Astrocyte of the cerebellum (primary cell): ENCODE measurements at regions not wholly inside any gene's neighbourhood (a gene's known extent, or its start where the extent isn't known, plus 50 kb on each side); places are given as distances from the start of the nearest gene placed in this dataset.

Experiments
- DNase-seq: peaks from one replicate; pipeline ENCODE4 v3.0.0-alpha.2; 2011; ENCODE audit warnings: low read depth
- H3K4me3 ChIP-seq: 2 replicates; pipeline ENCODE4 v1.5.1; 2011; ENCODE audit warnings: mild to moderate bottlenecking, low read depth, low read length, moderate library complexity
- in situ Hi-C: cut with HindIII; loops from 2 replicates; pipeline ENCODE4 v1.10.0; 2017; ENCODE audit warnings: low sequenced_read_pairs
- TF ChIP-seq, protein P1 (sequence below): IDR thresholded peaks from 2 replicates; pipeline ENCODE4 v1.5.1; 2012; ENCODE audit warnings: low read length, low read depth, moderate library complexity, mild to moderate bottlenecking; ENCODE audit errors: missing control alignments

DNA sequence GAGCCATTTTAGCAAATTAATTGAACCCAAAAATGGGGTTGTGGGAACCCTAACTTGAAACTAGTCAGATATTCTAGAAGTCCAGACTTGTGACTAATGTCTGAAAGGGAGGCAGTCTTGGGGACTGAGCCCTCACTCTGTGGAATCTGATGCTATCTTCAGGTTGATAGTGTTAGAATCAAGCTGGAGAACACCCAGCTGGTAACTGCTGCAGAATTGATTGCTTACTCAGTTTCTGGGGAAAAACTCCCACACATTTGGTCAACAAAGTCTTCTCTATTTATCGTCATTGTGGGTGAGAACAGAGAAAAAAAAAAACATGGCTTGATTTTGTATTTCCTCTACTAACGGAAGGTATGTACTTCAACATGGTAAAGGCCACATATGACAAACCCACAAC is 1925.8 kb upstream of the CELF4 start:
- TF ChIP-seq, protein P1, sequence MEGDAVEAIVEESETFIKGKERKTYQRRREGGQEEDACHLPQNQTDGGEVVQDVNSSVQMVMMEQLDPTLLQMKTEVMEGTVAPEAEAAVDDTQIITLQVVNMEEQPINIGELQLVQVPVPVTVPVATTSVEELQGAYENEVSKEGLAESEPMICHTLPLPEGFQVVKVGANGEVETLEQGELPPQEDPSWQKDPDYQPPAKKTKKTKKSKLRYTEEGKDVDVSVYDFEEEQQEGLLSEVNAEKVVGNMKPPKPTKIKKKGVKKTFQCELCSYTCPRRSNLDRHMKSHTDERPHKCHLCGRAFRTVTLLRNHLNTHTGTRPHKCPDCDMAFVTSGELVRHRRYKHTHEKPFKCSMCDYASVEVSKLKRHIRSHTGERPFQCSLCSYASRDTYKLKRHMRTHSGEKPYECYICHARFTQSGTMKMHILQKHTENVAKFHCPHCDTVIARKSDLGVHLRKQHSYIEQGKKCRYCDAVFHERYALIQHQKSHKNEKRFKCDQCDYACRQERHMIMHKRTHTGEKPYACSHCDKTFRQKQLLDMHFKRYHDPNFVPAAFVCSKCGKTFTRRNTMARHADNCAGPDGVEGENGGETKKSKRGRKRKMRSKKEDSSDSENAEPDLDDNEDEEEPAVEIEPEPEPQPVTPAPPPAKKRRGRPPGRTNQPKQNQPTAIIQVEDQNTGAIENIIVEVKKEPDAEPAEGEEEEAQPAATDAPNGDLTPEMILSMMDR = no peak
- in situ Hi-C loops = no loop called here
- no peak overlapping the region for H3K4me3 ChIP-seq
- no peak for DNase-seq

DNA sequence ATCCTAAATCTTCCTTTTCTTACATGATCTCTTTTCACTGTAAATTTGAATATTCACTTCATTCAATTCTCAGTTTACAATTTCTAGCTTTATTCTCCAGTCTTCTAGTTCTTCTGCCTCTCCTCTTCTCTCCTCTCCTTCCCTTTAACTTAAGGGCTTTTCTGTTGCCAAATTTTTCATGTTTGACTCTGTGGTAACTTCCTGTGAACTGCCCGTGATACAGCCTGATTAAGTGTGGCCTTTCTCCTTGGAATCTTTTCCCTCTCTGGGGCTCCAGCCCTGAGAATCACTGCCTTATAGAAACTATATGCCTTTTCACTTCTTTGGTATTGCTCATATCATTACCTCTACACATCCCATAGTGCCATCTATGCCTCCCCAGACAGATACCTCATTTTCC is 1923.8 kb upstream of the CELF4 start:
- in situ Hi-C loops = no loop called here
- TF ChIP-seq, protein P1 = no peak
- H3K4me3 ChIP-seq = no peak overlapping the region
- DNase-seq = no peak

DNA sequence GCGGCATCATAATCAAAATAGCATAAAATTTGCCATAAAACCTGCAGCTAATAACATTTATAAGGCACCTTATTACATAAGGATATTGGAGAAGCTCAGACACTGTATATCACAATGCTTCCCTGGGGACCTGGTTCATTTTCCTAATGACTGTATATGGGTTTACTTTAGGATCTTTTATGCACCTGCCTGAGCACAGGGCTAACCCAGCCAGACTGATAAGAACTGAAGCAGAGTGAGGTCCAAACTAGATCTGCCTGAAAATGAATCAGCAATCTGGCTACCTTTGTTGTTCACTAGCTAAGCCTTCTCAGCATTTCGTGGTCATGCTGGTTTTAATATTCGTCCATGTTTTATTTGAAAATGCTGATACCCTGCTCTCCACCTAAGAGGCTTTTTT is 1922.3 kb upstream of the CELF4 start:
- DNase-seq = no peak
- H3K4me3 ChIP-seq = no peak overlapping the region
- TF ChIP-seq, protein P1 = no peak
- in situ Hi-C loops = no loop called here

DNA sequence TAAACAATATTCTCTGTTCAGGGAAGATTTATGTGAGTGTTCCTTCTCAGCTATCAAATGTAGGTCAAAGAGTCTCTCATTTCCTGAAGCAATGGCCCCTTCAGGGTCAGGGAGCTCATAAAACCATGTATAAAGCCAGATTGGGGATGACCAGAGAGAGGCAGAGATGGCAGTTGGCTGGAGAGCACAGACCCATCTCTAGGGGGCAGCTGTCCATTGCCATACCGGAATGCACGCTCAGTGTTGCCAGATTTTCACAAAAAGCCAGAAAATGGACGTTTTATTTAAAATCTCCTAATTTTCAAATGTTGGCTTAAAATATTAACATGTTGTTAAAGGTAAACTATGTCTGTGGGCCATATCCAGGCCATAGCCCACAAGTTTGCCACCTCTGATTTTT is 1920.7 kb upstream of the CELF4 start:
- TF ChIP-seq, protein P1 = peak; percentile 4
- no peak overlapping the region for H3K4me3 ChIP-seq
- DNase-seq = no peak
- in situ Hi-C loops = no loop called here

DNA sequence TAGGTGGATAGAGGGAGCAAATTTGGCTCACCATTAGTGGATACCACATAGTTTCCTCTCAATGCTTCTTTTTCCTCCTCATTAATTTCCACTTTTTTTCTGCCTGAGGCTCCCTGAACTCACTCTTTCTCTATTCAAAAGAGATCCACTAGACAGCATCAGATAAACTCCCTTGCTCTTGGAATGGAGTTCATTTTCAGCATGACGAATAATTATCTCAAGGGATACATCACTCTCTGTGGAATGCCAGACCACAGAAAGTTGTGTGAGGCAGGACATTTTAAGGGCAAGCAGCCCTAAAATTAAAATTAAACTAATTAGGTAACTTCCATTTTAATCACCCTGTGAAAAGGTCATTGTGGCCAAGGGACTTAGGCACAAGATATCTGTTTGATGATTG is 1920.1 kb upstream of the CELF4 start:
- H3K4me3 ChIP-seq = no peak overlapping the region
- in situ Hi-C loops = no loop called here
- DNase-seq = no peak
- TF ChIP-seq, protein P1 = no peak

DNA sequence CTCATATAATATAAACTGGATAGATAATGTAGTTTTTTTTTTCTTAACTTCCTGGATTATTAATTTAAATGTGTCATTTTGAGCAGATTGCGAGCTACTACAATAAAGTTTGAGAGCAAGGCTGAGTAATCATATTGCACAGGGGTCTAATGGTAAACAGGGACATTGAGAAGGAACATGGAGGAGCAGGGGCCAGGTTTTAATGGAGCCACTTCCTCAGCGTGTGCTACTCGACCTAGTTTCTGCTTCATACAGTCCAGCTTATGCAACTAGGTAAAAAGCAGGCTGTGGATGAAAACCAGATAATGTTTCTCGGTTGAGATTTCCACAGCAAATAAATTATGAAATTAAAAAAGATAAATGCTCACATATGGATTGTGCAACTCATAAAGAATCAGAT is 1915.7 kb upstream of the CELF4 start:
- DNase-seq = no peak
- no peak overlapping the region for H3K4me3 ChIP-seq
- TF ChIP-seq, protein P1 = no peak
- in situ Hi-C loops = no loop called here
